C4-2B (cell line): ENCODE measurements at regions not wholly inside any gene's neighbourhood (a gene's known extent, or its start where the extent isn't known, plus 50 kb on each side); places are given as distances from the start of the nearest gene placed in this dataset.

ENCODE experiments used
- CTCF ChIP-seq: fragments of 450-650 bp; conservative IDR thresholded peaks from 2 replicates; pipeline ENCODE4 v1.5.1; 2017; ENCODE audit warnings: mild to moderate bottlenecking
- ZFX ChIP-seq: fragments of 450-650 bp; IDR thresholded peaks from 2 replicates; pipeline ENCODE4 v1.6.1; 2017

- TF ChIP-seq CTCF (no peak), ZFX (no peak)
Measured at GRCh38 chr7:131765575-131765974, 209.1 kb upstream of the PODXL start.
